ENCODE measurements at regions not wholly inside any gene's neighbourhood (a gene's known extent, or its start where the extent isn't known, plus 50 kb on each side); places are given as distances from the start of the nearest gene placed in this dataset.

- no peaks in the 10 kb centered on the region for H3K27me3 Mint-ChIP-seq (ENCODE audit: insufficient read depth, low read depth, poor library complexity)
- Histone ChIP-seq H3F3A (replicated peaks; ENCODE audit: low read depth) (no peaks in the 10 kb centered on the region), H2AFZ (no peak overlapping the region), H3K79me2 (replicated peaks; ENCODE audit: insufficient read depth) (no peaks in the 10 kb centered on the region), H3K27ac (ENCODE audit: low read depth) (no peak overlapping the region), H3K4me1 (ENCODE audit: insufficient read depth) (peaks cover 3% of the 10 kb centered on the region; the same call in 1 of the 2 replicates), H3K27me3 (ENCODE audit: insufficient read depth) (no peaks in the 10 kb centered on the region), H3K4me3 (no peak overlapping the region), H3K9me2 (ENCODE audit: insufficient read depth) (no peaks in the 10 kb centered on the region), H3K36me3 (ENCODE audit: insufficient read depth) (no peaks in the 10 kb centered on the region), H3K4me2 (no peak overlapping the region), H4K20me1 (replicated peaks; ENCODE audit: insufficient read depth) (no peaks in the 10 kb centered on the region)
- no peak overlapping the region for H3K4me3 Mint-ChIP-seq
- H3K4me1 Mint-ChIP-seq: no peaks in the 10 kb centered on the region
- DNase-seq (ENCODE audit: low spot score) (no peak), ATAC-seq (no peak)
- no peaks in the 10 kb centered on the region for H3K9me3 Mint-ChIP-seq
- no peak overlapping the region for H3K27ac Mint-ChIP-seq
- no peaks in the 10 kb centered on the region for H3K36me3 Mint-ChIP-seq (ENCODE audit: low read depth)
- TF ChIP-seq EZH2phosphoT487 (IDR thresholded peaks at IDR 0.05; ENCODE audit: unreplicated experiment): no peak
- TF ChIP-seq CREB1 (CRISPR knock-in tag; IDR thresholded peaks at IDR 0.05; ENCODE audit: low read depth): no peak
- TF ChIP-seq CTCF (conservative IDR thresholded peaks at IDR 0.05; ENCODE audit: low read depth in 2 of 2): no peak
- TF ChIP-seq REST (IDR thresholded peaks at IDR 0.05; ENCODE audit: unreplicated experiment): no peak
These were observed 610.3 kb upstream of the GALNTL6 start for GRCh38 chr4:171202908-171203307.

- DNase-seq (ENCODE audit: low spot score): peak; percentile 27
- Mint-ChIP-seq H3K27me3 (ENCODE audit: insufficient read depth, low read depth, poor library complexity) (no peaks in the 10 kb centered on the region), H3K4me1 (no peaks in the 10 kb centered on the region), H3K36me3 (ENCODE audit: low read depth) (no peaks in the 10 kb centered on the region), H3K27ac (no peak overlapping the region), H3K9me3 (no peaks in the 10 kb centered on the region; the same call in 2 of the 3 replicates), H3K4me3 (no peak overlapping the region)
- H2AFZ ChIP-seq: no peak overlapping the region
- no peak overlapping the region for H3K4me3 ChIP-seq
- no peaks in the 10 kb centered on the region for H3K4me1 ChIP-seq (ENCODE audit: insufficient read depth)
- TF ChIP-seq CTCF (conservative IDR thresholded peaks at IDR 0.05; ENCODE audit: low read depth in 2 of 2) (peak; percentile 47 to 76), NANOG (IDR thresholded peaks at IDR 0.05; ENCODE audit: borderline replicate concordance) (no peak)
- H4K20me1 ChIP-seq (replicated peaks; ENCODE audit: insufficient read depth): no peaks in the 10 kb centered on the region
- H3K4me2 ChIP-seq: no peak overlapping the region
- no peaks in the 10 kb centered on the region for H3K79me2 ChIP-seq (replicated peaks; ENCODE audit: insufficient read depth)
- H3K27me3 ChIP-seq (ENCODE audit: insufficient read depth): no peaks in the 10 kb centered on the region
- H3K27ac ChIP-seq (ENCODE audit: low read depth): no peak overlapping the region
- H3K9me2 ChIP-seq (ENCODE audit: insufficient read depth): 0 out of 2 replicates have a peak, but pooled peaks cover 3% of the 10 kb centered on the region
- no peaks in the 10 kb centered on the region for H3F3A ChIP-seq (replicated peaks; ENCODE audit: low read depth)
- ATAC-seq: peak; percentile 42; the same call in 2 of the 3 replicates
- H3K36me3 ChIP-seq (ENCODE audit: insufficient read depth): no peaks in the 10 kb centered on the region
These were observed 626.5 kb upstream of the GALNTL6 start for GRCh38 chr4:171186700-171187099.

All from GM23338 (cell line).